GM12878 (cell line): ENCODE measurements at regions not wholly inside any gene's neighbourhood (a gene's known extent, or its start where the extent isn't known, plus 50 kb on each side); places are given as distances from the start of the nearest gene placed in this dataset.

Source experiments
- CBX3 ChIP-seq: fragments of 200-600 bp; sonication (generic); IDR thresholded peaks from 2 replicates; pipeline ENCODE4 v1.6.1; 2016; ENCODE audit warnings: low read depth, borderline replicate concordance
- CTCF ChIP-seq, 3 experiments: IDR thresholded peaks in 2 of 3; conservative IDR thresholded peaks in 1 of 3; 2 replicates each; pipeline ENCODE4 v1.5.1; 2011; ENCODE audit warnings: low read depth in 3 of 3, low read length in 3 of 3, mild to moderate bottlenecking in 3 of 3, control low read depth in 2 of 3, moderate library complexity in 2 of 3, inconsistent platforms in 1 of 3, mixed read lengths in 1 of 3; ENCODE audit not compliant: control insufficient read depth in 2 of 3, insufficient read depth in 1 of 3; ENCODE audit errors: extremely low read depth in 1 of 3
- EGR1 ChIP-seq, 2 experiments: IDR thresholded peaks; 1 replicate in 1 of 2; 2 replicates in 1 of 2; pipeline ENCODE4 v1.6.1; 2011 to 2012; ENCODE audit warnings: low read depth in 2 of 2, low read length in 2 of 2, borderline replicate concordance in 1 of 2, mild to moderate bottlenecking in 1 of 2, moderate library complexity in 1 of 2
- ESRRA ChIP-seq: IDR thresholded peaks from 2 replicates; pipeline ENCODE4 v1.6.1; 2012; ENCODE audit warnings: mild to moderate bottlenecking, low read length, improper control_type of control experiment
- KAT2A ChIP-seq: conservative IDR thresholded peaks from 2 replicates; pipeline ENCODE4 v1.6.1; 2011; ENCODE audit warnings: low read depth, low read length; ENCODE audit not compliant: control insufficient read depth
- PKNOX1 ChIP-seq: fragments of 450-650 bp; IDR thresholded peaks from 2 replicates; pipeline ENCODE4 v1.6.1; 2016; ENCODE audit warnings: mild to moderate bottlenecking
- POLR2A ChIP-seq: IDR thresholded peaks from 2 replicates; pipeline ENCODE4 v1.6.1; 2011; ENCODE audit warnings: low read depth, mild to moderate bottlenecking, low read length
- POLR2AphosphoS5 ChIP-seq: IDR thresholded peaks from 2 replicates; pipeline ENCODE4 v1.6.1; 2011; ENCODE audit warnings: mild to moderate bottlenecking, low read length, inconsistent platforms
- RAD21 ChIP-seq: IDR thresholded peaks from 2 replicates; pipeline ENCODE4 v1.6.1; 2011; ENCODE audit warnings: mild to moderate bottlenecking, low read depth, low read length, moderate library complexity; ENCODE audit not compliant: insufficient read depth
- RAD51 ChIP-seq: fragments of 450-650 bp; IDR thresholded peaks from 2 replicates; pipeline ENCODE4 v1.6.1; 2016; ENCODE audit warnings: moderate library complexity, mild to moderate bottlenecking, inconsistent platforms
- SIN3A ChIP-seq: IDR thresholded peaks from 2 replicates; pipeline ENCODE4 v1.6.1; 2012; ENCODE audit warnings: low read depth, low read length, improper control_type of control experiment
- ZZZ3 ChIP-seq: IDR thresholded peaks from 2 replicates; pipeline ENCODE4 v1.6.1; 2011; ENCODE audit warnings: low read depth; ENCODE audit not compliant: control insufficient read depth, insufficient read length

- no peak for TF ChIP-seq CTCF (IDR thresholded peaks at IDR 0.05 in 2 of 3, conservative IDR thresholded peaks at IDR 0.05 in 1 of 3; ENCODE audit: control insufficient read depth in 2 of 3, extremely low read depth in 1 of 3, insufficient read depth in 1 of 3, low read depth in 3 of 3, low read length in 3 of 3)
- no peak for TF ChIP-seq ZZZ3
- no peak for TF ChIP-seq CBX3
- TF ChIP-seq POLR2A: no peak
- TF ChIP-seq KAT2A: no peak
- TF ChIP-seq RAD51: no peak
- no peak for TF ChIP-seq RAD21
- no peak for TF ChIP-seq EGR1 (IDR thresholded peaks at IDR 0.05; ENCODE audit: borderline replicate concordance in 1 of 2, low read depth in 2 of 2, low read length in 2 of 2)
- no peak for TF ChIP-seq PKNOX1
- no peak for TF ChIP-seq POLR2AphosphoS5
- no peak for TF ChIP-seq SIN3A
- no peak for TF ChIP-seq ESRRA
Observed at GRCh38 chr10:128612195-128612594, 486.0 kb upstream of the MKI67 start.
